ENCODE measurements at regions not wholly inside any gene's neighbourhood (a gene's known extent, or its start where the extent isn't known, plus 50 kb on each side); places are given as distances from the start of the nearest gene placed in this dataset.

DNA sequence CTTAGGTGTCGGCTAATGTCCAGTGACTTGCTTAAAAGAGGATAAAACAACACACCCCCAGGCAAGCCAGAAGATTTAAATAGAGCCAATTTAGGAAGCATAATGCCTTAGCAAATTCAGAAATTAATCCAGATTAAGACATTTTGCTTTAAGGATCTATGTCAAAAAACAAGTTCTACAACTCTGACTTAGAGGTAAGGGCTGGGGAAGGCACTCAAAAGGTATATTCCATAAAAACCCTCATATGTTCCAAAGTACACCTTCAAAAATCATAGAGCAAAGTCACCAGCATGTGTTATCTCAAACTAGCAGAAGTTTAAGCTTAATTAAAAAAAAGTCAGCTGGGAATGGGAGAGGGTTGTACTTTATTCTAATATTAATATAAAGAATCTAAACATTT, 206.4 kb downstream of the NOL4 start:
- no peak for TF ChIP-seq CTCF (IDR thresholded peaks at IDR 0.05)

- TF ChIP-seq CTCF (IDR thresholded peaks at IDR 0.05): no peak
Measured at GRCh38 chr18:34003687-34004086, 221.0 kb downstream of the NOL4 start.

DNA sequence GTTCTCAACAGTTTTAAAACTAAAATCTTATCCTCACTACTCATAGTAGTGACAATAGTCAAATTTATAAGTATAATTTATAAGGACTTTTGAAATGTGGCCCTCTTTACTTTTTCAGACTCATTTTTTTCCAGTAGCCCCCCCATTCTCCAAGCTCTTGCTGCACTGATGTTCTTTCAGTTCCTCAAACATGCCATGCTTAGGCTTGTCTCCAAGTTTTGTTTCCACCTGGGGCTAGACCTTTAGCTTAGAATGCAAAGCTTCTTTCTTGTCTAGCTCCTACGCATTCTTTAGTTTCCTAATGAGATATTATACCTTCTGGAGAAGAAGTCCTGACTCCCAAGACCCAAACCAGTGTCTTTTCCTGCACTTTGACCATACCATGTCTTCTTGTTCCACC, 222.6 kb downstream of the NOL4 start:
- no peak for TF ChIP-seq CTCF (IDR thresholded peaks at IDR 0.05)

DNA sequence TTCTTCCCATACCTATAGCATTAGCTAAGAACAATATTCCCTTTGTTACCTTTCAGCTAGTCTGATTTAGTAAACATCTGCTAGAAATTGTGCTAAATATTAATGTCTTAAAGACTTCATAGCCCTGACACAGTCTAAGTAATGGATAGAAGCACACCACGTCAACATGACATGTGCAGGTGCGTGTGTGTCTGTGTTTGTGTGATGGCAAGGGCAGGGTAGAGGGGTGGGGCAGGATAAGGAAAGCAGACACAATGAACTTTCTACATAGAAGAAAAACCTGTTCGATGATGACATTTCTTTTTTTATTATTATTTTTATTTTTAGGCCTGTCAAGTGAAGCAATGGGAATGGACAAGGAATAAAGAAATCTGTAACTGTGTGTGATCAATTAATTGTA, 223.3 kb downstream of the NOL4 start:
- no peak for TF ChIP-seq CTCF (IDR thresholded peaks at IDR 0.05)

- TF ChIP-seq CTCF (IDR thresholded peaks at IDR 0.05): no peak
Measured at GRCh38 chr18:33987206-33987605, 237.5 kb downstream of the NOL4 start.

GRCh38 chr18:33983126-33983525, 241.6 kb downstream of the NOL4 start:
- TF ChIP-seq CTCF (IDR thresholded peaks at IDR 0.05): no peak

GRCh38 chr18:33960417-33960816, 264.3 kb downstream of the NOL4 start:
- TF ChIP-seq CTCF (IDR thresholded peaks at IDR 0.05): no peak

DNA sequence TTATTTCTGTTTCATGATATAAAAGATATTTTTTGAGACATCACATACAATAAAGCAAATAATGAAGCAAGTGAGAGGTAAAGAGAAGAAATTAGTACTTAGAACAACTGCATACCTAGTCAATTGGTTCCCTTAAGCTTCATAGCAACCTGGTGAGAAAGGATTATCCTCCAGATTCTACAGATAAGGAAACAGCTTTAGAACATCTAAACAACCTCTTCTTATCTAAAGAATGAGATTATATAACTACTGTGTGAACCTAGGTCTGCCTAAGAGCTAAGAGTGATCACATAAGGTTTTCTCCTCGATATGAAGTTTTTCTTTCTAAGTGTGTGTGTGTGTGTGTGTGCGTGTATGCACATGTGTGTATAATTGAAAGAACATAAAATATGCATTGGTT, 265.1 kb downstream of the NOL4 start:
- no peak for TF ChIP-seq CTCF (IDR thresholded peaks at IDR 0.05)
